ENCODE measurements at regions not wholly inside any gene's neighbourhood (a gene's known extent, or its start where the extent isn't known, plus 50 kb on each side); places are given as distances from the start of the nearest gene placed in this dataset.
A peak's percentile ranks its signal among the peaks of the same experiment; 100 is the strongest.

GRCh38 chr11:123357990-123358827, 71.9 kb upstream of the GRAMD1B start:
- TF ChIP-seq, protein P1, sequence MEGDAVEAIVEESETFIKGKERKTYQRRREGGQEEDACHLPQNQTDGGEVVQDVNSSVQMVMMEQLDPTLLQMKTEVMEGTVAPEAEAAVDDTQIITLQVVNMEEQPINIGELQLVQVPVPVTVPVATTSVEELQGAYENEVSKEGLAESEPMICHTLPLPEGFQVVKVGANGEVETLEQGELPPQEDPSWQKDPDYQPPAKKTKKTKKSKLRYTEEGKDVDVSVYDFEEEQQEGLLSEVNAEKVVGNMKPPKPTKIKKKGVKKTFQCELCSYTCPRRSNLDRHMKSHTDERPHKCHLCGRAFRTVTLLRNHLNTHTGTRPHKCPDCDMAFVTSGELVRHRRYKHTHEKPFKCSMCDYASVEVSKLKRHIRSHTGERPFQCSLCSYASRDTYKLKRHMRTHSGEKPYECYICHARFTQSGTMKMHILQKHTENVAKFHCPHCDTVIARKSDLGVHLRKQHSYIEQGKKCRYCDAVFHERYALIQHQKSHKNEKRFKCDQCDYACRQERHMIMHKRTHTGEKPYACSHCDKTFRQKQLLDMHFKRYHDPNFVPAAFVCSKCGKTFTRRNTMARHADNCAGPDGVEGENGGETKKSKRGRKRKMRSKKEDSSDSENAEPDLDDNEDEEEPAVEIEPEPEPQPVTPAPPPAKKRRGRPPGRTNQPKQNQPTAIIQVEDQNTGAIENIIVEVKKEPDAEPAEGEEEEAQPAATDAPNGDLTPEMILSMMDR (IDR thresholded peaks at IDR 0.05): peak in 4 of 6 experiments; percentile 23 to 40 (median 26)
- TF ChIP-seq POLR2A (IDR thresholded peaks at IDR 0.05): no peak

All from thyroid gland (tissue), 4 donors.